Keratinocyte (primary cell): ENCODE measurements at regions not wholly inside any gene's neighbourhood (a gene's known extent, or its start where the extent isn't known, plus 50 kb on each side); places are given as distances from the start of the nearest gene placed in this dataset.

Source experiments
- EZH2 ChIP-seq: IDR thresholded peaks from one replicate; pipeline ENCODE4 v1.6.1; 2012; ENCODE audit warnings: inconsistent platforms, mild to moderate bottlenecking, low read length, moderate library complexity
- TF ChIP-seq, protein P1 (sequence below), 3 experiments: IDR thresholded peaks in 1 of 3; conservative IDR thresholded peaks in 1 of 3; optimal IDR thresholded peaks in 1 of 3; 2 replicates in 2 of 3; 3 replicates in 1 of 3; pipeline versions ENCODE3 to v1.5.1; 2011; ENCODE audit warnings: low read length in 3 of 3, mild to moderate bottlenecking in 3 of 3, moderate library complexity in 2 of 3, control low read depth in 1 of 3, inconsistent platforms in 1 of 3; ENCODE audit not compliant: insufficient read depth in 2 of 3; ENCODE audit errors: extremely low read depth in 1 of 3

GRCh38 chr12:115060477-115061168 lies 376.6 kb upstream of the TBX3 start:
- TF ChIP-seq, protein P1, sequence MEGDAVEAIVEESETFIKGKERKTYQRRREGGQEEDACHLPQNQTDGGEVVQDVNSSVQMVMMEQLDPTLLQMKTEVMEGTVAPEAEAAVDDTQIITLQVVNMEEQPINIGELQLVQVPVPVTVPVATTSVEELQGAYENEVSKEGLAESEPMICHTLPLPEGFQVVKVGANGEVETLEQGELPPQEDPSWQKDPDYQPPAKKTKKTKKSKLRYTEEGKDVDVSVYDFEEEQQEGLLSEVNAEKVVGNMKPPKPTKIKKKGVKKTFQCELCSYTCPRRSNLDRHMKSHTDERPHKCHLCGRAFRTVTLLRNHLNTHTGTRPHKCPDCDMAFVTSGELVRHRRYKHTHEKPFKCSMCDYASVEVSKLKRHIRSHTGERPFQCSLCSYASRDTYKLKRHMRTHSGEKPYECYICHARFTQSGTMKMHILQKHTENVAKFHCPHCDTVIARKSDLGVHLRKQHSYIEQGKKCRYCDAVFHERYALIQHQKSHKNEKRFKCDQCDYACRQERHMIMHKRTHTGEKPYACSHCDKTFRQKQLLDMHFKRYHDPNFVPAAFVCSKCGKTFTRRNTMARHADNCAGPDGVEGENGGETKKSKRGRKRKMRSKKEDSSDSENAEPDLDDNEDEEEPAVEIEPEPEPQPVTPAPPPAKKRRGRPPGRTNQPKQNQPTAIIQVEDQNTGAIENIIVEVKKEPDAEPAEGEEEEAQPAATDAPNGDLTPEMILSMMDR (optimal IDR thresholded peaks at IDR 0.05 in 1 of 3, IDR thresholded peaks at IDR 0.05 in 1 of 3, conservative IDR thresholded peaks at IDR 0.05 in 1 of 3; ENCODE audit: extremely low read depth in 1 of 3, insufficient read depth in 2 of 3, low read length in 3 of 3), result no peak
- TF ChIP-seq EZH2, result no peak
